Right lobe of liver (tissue), 4 donors: ENCODE measurements at regions not wholly inside any gene's neighbourhood (a gene's known extent, or its start where the extent isn't known, plus 50 kb on each side); places are given as distances from the start of the nearest gene placed in this dataset.

Experiments
- CTCF ChIP-seq, 4 donors: fragments of 200-600 bp in 3 of 4; fragments of 450-650 bp in 1 of 4; IDR thresholded peaks; one replicate each; pipeline versions ENCODE4 v1.5.1 to v1.8.0; 2016 to 2022; ENCODE audit warnings: antibody characterized with exemption in 4 of 4, mild to moderate bottlenecking in 2 of 4
- POLR2A ChIP-seq: fragments of 450-650 bp; IDR thresholded peaks from one replicate; pipeline ENCODE4 v1.6.1; 2017; ENCODE audit warnings: antibody characterized with exemption, mild to moderate bottlenecking
- donor health status: DM: no; HTN: no; CAD: no.
- donor health status: DM: no; HTN: no; CAD: no.
- donor health status: DM: no; HTN: yes; CAD: no.

- TF ChIP-seq CTCF (IDR thresholded peaks at IDR 0.05) (no peak), POLR2A (no peak)
Measured at GRCh38 chr1:192887426-192887825, 78.6 kb downstream of the RGS2 start.
